ENCODE measurements at regions not wholly inside any gene's neighbourhood (a gene's known extent, or its start where the extent isn't known, plus 50 kb on each side); places are given as distances from the start of the nearest gene placed in this dataset.
"Not testable (repeated sequence)": the region's sequence is repeated elsewhere in the genome, so short reads cannot be mapped to it uniquely, and the experiment has no call there.

DNA sequence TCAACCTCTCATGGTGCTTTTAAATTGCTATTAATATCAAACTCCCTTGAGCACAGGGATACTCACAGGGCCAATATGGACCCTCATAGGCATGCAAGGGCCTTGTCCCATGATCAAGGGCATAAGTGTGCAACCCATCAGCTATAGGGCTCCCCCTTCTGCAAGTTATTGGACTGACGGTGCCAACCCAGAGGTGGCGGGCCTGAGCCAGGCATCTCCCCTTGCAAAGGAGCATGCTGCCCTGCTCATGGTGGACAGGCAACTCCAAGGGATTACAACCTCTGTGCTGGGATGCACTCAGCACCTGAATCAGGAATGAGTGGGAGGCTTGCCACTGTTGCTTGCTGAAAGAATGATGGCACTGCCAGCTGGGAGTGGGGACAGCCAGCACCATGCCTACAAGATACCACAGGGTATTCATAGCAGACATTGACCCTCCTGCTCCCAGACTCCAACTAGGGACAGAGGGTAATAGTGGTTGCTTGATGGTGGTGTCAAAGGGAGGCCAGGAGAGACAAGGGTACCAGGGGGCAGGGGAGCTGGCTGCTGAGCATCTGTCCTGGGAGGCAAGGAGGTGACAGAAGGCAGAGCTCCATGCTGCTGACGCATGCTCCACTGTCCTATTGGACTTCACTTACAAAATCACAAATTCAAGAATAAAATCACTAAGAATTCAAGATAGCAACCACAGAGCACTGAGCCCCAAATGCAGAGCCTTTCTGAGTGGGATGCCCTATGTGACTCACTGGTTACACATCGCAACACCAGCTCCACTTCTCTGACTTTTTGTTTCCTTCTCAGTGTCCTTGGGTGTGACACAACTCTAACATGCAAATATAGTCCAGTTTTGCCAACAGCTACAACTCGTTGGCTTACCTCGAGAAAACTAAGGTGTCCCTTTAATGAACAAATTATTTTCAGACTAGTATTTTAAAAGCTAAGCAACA, 157.1 kb upstream of the CCDC150 start:
- DNase-seq (ENCODE audit: low read depth, low spot score), result no peak

DNA sequence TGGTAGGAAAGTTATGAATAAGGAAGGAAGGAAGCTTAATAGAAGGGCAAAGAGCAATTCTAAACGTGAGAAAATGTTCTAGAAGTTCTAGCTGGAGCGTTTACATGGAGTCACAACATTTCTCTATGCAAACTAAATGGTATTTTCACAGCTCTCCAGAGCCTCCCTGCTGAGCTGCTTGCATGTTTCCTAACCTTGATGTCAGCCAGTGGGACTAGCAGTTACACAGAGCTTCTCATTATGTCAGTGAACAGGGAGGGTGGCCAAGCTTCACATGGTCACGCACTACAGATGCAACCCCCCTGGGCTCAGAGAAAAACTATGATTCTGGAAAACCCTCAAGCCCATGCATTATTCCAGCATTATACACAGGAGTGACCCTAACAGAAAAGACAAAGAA, 153.4 kb upstream of the CCDC150 start:
- DNase-seq (ENCODE audit: low read depth, low spot score), result peak; percentile 33

DNA sequence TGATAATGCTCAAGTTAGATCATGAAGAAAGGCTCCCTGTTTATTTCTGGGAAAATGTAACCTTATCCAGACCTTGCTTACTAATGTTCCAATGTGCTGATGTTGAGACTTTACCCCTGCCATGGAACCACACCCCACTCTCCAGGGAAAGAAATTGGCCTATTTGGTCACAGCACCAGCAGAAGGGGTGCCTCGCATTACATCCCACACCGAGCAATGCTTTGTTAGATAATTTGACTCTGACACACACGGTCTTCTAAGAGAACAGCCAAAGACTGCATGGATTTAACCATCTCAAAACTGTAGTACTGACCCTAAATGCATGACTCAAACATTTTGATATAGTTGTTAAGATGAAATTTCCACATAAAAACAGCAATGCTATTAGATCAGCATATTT, 152.1 kb upstream of the CCDC150 start:
- DNase-seq (ENCODE audit: low read depth, low spot score), result no peak

DNA sequence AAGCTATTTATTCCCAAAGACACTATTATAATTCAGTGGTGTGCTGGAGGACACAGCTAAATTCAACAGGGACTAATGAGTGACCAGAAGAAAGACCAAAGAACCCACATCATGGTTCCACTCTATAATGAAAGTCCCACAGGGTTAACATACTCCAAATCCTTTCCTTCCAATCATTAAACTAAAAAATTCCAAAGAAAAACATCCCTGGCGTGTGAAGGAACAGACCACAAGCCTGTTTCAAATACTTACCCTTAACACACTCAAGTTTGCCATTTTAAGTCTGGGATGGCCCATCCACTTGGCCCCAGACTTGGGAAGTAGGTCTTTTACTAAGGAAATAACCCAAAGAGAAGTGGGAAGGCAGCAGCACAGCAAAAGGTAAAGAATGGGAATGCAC, 150.1 kb upstream of the CCDC150 start:
- no peak for DNase-seq (ENCODE audit: low read depth, low spot score)

DNA sequence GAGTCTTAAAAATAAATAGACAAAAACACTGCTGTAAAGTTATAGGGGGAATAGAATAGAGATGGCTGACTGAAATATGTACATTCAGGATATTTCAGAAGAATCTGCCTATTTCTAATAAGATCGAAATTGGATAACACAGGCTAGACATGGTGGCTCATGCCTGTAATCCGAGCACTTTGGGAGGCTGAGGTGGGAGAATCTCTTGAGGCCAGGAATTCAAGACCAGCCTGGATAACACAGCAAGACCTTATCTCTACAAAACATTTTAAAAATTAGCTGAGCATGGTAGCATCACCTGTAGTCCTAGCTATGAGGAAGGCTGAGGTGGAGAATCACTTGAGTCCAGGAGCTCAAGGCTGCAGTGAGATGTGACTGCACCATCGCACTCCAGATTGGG, 146.6 kb upstream of the CCDC150 start:
- no peak for DNase-seq (ENCODE audit: low read depth, low spot score)

DNA sequence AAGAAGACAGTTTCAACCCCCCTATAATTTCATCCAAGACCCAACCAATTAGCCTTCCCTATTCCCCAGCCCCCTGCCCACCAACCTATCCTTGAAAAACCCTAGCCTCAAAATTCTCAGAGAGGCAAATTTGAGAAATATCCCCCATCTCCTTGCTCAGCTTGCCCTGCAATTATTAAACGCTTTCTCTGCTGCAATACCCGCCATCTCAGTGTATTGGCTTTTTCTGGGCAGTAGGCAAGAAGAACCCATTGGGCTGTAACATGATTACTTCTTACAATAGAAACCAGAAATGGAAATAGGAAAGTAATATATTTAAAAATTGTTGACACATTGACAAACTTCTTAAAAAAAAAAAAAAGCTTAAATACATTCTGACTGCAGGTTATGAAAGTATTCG, 140.6 kb upstream of the CCDC150 start:
- DNase-seq (ENCODE audit: low read depth, low spot score), result no peak

DNA sequence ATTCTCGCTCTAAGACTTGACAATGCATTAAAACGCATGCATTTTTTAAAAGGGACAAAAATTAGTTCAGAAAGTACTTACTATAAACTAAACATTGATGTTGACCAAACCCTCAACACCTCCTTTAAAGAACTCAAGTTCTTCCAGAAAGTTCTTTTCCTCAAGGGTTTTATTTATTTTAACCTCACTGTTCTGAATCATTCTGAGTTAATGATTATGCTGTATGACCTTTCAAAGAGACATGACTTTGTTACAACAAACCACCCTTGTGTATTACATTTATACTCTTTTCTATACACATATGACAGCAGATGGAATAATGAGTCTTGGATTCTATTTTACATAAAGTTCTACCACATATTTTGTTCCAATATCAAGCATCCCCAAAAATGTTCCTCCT, 139.8 kb upstream of the CCDC150 start:
- DNase-seq (ENCODE audit: low read depth, low spot score), result no peak

DNA sequence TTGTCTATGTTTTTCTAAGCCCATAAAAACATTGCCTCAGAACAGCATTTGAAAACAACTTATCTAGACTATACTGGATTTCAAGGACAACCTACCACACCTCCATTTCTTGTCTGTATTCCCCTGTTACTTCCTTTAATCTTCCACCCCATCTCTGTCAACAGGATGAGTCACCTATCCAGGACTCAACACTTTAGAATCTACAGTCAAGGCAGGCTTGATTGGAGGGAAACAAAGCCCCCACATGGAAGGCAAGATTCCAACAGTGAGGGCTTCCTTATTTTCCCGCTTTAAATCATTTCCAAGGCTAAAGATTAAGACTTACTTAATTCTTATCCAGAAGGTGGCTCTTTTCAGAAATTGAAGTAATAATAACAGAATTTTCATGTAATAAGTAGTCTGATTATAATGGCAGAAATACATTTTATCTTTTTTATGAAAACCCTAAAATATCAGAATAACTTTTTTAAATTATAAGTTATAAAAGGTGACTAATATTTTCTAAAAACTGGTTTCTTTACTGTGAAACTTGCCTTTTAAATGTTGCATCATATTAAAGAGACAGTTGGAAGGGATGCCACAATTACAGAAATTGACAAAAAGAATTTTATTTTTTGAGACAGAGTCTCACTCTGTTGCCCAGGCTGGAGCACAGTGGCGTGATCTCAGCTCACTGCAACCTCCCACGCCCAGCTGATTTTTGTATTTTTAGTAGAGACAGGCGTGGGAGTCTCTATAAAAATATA, 138.7 kb upstream of the CCDC150 start:
- no peak for DNase-seq (ENCODE audit: low read depth, low spot score)

DNA sequence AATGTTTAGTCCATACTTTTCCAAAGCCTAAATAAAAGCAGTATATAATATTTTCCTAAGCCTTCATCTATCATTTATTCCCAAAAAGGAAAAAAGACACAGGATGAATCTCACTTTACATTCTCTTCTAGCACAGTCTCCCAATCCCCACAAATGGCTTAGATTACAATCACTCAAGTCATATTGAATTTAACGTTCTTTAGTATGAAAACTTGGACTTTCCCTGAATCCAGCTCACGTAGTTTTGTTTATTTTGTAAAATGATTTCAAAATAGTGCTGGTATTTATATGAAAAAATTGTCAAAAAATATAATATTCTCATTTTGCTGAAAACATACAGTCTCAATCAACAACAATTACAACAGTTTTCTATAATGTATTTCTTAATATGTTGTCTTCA, 137.7 kb upstream of the CCDC150 start:
- DNase-seq (ENCODE audit: low read depth, low spot score), result no peak

DNA sequence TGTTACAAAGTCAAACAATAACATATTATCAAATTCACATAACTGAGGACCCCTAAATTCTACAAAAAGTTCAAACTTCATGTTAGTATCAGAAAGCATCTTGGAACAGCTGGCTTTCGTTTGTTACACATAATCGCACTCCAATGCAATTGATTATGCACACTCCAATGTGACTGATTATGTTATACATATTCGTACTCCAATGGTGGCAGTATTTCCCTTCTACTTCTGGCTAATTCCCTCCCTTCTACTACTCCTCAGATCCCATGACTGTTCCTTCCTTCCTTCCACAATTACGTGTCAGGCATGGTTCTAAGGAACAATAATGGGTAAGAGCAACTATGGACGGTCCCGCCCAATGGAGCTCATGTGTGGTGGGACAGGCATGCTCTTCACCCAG, 137.1 kb upstream of the CCDC150 start:
- DNase-seq (ENCODE audit: low read depth, low spot score), result no peak

DNA sequence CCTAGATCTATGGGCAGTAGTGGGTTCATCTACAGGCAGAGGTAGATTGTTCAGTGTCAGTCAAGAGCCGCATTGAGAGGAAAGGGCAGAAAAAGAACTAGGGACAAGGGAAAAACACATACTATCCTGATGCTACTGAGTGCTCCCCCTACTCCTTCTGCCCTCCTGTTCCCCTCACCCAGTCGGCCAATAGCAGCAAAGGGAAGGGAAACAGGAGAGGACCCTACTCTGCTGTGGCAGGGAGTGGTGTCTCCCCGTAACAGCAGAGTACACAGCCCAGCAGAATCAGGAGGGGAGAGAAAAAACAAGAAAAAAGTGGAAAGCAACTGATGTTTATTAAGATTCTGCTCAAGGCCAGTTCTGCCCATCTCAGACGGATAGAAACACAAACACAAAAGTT, 136.1 kb upstream of the CCDC150 start:
- DNase-seq (ENCODE audit: low read depth, low spot score), result no peak

DNA sequence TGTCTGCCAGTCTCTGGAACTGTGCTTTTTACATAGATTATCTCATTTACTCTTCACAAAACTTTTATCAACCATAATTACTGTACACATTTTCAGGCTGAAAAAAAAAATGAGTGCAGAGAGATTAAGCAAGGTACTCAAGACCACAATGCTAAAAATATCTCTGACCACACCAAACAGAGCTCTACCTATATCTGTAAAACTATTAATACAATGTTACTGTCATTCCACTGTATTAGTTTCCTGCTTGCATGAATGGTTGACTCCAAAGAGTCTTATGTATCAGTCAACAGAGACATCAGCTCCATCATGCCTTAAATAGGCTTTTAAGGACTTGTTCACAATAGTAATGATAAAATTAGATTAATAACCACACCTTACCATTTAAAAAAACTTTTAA, 134.7 kb upstream of the CCDC150 start:
- no peak for DNase-seq (ENCODE audit: low read depth, low spot score)

DNA sequence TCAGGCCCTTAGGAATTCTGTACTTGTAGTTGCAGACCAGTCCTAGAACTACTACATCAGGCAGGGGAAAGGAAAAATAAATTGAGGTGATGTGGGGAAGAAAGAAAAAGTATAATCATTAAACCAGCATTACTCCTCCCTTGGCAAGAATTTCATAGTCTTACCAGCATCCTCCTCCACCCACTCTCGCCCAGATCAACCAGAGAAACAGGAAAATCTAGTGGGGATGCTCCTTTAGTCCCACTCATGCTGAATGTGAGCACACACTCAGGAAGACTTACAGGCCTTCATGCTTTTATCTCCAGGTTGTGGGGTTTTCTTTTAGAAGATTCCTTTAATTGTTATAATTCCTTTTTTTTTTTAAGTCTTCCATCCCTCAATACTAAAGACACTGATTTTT, 129.3 kb upstream of the CCDC150 start:
- DNase-seq (ENCODE audit: low read depth, low spot score), result no peak

DNA sequence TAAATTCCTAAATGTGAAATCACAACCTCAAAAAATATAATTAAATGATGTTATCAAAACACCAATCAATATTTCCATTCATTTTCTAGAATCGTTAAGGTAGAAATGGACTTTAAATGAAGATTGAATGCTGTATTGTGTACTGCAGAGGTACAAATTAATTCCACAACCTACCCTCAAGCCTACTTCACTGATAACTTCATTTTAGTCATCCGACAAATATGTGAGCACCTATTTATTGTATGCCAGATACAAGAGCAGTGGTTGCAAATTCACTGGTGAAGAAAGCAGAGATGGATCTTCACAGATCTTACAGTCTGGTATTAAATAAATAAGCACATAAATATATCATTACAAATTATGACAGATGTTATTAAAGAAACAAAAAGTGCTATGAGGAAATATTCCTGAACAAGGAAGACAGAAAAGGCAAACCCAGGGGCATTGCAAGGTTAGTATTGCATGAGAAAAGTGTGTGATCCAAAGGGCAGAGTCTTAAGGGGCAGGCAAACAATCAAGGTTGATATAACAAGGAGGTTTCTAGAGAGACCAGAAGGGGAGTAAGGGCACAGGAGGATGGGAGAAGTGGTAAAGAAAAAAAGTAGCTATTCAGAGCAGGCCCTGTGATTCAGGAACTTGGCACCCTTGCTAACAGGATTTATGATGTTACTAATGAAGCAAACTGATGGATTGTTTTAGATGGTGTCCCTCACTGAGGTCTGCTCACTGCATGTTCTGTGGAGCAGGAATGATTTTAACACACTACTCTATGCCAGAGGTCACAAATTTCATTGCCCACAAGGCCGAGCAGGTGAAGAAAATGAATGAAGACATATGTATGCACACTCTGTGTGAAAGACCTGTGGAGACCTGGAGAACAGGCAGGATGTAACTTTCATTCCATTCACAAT, 128.0 kb upstream of the CCDC150 start:
- no peak for DNase-seq (ENCODE audit: low read depth, low spot score)

DNA sequence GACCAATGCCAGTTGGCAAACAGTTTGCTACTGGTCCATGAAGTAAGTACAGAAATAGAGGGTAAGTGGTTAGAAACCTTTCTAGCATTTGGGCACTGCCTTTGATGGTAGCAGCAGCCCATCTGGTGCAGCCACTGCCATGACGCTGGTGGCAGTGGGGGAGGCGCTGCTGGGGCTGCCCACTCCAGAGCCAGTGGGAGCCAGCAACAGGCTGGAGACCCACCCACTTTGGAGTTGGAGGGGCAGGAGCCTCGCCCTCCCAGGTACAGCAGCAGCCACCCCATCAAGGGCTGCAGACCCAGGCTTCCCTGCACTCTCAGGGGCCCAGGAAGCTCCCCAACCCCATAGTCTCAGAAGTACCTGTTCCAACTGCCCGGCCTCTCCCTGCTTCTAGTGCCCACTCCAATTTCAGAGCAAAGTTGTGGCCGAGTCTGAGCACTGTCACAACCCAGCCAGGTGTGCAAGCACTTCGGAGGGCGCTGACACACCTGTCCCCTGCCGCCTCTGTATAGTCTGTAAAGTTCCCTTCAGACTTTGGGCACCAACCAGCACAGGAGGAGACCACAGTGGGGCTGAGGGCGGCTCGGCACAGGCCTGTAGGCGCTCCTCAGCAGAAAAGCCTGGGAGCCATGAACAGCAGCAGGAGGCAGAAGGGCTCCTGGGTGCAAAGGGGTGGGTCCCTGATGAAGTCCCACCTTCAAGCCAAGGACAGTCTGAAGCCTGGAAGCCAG, 125.6 kb upstream of the CCDC150 start:
- no peak for DNase-seq (ENCODE audit: low read depth, low spot score)

DNA sequence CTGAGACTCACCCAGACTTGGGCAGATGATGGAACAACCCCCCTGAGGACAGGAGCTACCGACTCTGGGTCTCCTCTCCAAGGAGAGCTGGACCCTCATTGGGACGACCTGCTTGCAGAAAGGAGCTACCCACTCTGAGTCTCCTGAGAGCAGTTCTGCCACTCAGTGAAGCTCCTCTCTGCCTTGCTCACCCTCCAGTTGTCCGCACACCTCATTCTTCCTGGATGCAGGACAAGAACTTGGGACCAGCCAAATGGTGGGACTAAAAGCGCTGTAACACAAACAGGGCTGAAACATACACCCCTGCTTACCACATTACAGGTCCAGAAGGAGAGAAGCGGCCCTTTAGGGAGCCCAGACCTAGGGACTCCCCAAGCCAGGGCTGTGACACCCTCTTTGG, 124.9 kb upstream of the CCDC150 start:
- no peak for DNase-seq (ENCODE audit: low read depth, low spot score)

DNA sequence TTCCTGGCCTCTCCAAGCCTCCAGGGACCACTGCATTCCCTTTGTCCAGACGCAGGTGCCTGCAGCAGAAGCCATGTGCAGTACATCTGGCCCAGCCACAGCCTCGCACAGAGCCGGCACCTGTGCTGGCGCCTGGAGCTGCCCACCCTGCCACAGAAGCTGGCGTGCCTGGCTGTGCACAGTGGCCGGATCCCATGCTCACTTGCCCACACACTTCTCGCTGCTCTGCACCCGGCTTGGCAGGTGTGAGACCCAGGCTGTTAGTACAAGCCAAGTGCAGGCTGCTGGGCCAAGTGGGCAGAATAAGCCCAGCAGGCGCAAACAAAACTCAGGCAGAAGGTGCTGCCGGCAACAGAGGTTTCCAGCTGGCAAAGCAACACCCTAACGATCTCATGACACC, 124.5 kb upstream of the CCDC150 start:
- DNase-seq (ENCODE audit: low read depth, low spot score), result no peak

DNA sequence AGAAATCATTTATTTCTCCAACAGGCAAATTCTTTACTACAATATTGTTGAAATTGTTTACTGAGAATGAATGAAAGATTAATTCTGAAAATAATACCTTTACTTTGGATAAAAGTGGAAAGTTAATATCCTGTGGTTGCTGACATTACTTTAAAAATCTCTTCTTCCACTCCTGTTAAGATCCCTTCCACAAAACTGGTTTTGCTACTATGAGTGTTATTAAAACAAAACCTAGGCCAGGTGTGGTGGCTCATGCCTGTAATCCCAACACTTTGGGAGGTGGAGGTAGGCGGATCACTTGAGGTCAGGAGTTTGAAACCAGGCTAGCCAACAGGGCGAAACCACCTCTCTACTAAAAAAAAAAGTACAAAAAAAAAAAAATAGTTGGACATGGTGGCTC, 123.9 kb upstream of the CCDC150 start:
- DNase-seq (ENCODE audit: low read depth, low spot score), result no peak

DNA sequence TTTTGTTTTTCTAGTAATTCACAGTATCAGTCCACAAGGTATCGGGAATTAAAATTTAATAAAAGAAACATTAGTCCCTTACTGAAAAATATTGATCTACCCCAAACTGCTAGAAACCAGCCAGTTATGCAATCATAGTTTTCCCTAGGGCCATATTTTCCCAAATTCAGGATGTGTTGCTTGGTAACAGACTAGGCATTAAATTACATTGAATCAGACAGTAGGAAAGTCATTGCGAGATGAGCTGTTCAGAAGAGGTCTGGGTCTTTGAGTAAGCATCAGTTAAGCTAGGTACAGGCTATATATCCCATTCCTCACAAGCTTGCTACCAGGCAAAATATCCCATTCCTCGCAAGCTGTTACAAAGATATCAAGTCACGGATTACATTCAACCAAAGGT, 123.0 kb upstream of the CCDC150 start:
- no peak for DNase-seq (ENCODE audit: low read depth, low spot score)

DNA sequence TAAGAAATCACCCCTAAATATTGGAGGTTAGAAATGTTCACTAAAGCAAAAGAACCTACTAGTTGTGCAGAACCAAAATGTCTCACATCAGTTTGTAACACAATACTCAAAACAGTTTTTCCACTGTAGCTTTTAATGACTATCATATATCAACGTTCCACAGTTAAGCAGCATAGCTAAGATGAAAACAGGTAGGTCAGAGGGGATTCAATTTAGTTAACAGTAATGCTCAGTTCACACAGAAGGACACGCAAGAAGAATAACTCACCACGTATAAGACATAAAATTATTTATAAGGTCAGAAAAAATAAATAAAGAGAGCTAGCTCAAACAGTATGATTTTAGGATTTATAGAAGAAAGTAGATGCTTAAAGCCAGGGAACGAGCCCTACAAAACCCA, 118.9 kb upstream of the CCDC150 start:
- DNase-seq (ENCODE audit: low read depth, low spot score), result no peak

DNA sequence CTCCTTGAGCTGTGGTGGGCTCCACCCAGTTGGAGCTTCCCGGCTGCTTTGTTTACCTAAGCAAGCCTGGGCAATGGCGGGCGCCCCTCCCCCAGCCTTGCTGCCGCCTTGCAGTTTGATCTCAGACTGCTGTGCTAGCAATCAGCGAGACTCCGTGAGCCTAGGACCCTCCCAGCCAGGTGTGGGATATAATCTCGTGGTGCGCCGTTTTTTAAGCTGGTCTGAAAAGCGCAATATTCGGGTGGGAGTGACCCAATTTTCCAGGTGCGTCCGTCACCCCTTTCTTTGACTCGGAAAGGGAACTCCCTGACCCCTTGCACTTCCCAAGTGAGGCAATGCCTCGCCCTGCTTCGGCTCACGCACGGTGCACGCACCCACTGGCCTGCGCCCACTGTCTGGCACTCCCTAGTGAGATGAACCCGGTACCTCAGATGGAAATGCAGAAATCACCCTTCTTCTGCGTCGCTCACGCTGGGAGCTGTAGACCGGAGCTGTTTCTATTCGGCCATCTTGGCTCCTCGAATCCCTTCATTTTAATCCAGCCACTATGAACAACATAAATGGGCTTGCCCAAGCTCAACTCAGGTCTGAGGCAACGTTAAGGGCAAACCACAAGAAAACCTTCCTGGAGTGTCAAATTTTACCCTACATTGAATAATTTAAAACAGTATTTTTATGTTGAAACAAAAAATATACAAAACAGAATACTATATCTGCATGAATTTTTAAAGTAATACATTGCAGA, 112.4 kb upstream of the CCDC150 start:
- DNase-seq (ENCODE audit: low read depth, low spot score), result not testable (repeated sequence)

Measured in brain pericyte (primary cell).